ENCODE measurements at regions not wholly inside any gene's neighbourhood (a gene's known extent, or its start where the extent isn't known, plus 50 kb on each side); places are given as distances from the start of the nearest gene placed in this dataset.

DNA sequence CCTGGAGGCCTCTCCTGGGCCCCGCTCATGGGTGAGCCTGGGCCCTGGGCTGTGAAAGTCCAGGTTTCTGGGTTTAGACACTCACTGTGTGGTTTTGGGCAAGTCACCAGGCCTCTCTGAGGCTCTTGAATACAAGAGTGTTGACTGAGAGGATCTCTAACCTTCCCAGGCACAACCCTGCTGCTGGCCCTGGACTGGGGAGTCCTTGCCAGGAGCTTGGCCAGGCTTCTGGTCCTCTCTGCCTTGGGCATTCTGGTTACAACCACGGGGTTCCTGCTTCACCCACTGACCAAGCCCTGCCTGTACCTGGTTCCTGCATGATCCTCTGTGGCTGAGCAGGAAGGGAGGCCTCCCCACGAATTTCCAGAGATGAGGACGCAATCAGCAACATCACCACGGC is 63.6 kb upstream of the COL13A1 start:
- H3K27ac ChIP-seq: no peak overlapping the region
- no peak for DNase-seq (ENCODE audit: low read depth, low spot score)

DNA sequence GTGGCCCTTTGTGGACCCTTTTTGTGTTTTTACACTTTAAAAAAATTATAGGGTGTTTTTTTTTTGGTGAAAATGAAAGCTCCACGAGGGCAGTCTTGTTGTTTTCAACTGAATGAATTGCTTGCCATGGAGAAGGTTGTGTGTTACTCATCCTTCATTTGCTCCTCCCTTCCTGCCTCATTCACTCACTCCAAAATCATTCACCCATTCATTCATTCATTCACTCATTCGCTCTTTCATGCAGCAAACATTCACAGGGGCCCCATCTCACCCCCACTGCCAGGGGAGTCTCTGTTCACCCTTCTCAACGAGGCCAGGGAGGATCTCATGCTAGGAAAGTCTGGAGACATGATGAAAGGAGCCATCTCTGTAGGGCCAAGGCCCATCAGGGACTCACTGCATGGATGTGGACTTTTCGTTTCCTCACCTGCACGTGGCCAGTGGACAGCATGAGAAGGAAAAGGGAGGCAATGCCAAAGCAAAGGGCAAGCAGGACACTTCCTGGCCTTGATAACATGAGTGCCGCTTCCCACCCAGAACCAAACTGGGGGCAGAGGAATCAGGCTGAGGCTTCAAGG is 62.8 kb upstream of the COL13A1 start:
- DNase-seq (ENCODE audit: low read depth, low spot score): no peak

DNA sequence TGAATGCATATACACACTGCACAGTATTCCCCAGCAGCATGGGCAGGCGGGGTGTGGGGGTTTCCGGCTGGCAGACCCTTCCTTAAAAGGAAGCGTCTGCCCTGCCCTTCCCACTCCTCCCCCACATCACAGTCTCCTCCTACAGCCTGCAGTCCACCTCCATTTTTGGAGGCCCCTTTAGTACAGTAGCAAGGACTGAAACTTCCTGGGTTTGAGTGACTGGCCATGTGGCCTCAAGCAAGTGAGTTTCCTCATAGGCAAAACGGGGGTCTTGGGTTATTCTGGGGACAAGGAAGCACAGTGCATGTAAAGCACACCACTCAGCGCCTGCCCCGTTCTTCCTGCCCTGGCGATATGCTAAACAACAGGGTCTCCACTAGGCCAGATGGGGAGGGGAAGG is 62.1 kb upstream of the COL13A1 start:
- no peak for DNase-seq (ENCODE audit: low read depth, low spot score)
- no peak overlapping the region for H3K27ac ChIP-seq

More for the DNA sequence above, 62.8 kb upstream of the COL13A1 start:
- H3K27ac ChIP-seq: no peak overlapping the region

DNA sequence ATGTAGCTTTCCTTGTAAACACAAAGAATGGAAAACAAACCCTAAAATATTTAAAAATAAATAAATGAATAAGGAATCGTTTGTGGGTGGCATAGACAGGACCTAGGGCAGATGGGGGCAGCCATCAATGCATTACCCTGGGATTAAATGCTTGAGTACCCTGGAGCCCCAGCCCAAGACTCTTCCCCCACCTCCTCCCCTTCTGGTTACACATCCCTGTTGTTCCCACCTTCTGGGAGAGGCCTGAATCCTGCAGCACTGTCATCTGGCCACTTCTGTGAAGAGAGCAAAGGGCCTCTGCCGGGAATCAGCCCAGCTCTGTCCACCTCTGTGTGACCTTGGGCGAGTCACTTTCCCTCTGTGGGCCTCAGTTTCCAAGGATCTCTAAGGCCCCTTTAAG is 61.6 kb upstream of the COL13A1 start:
- DNase-seq (ENCODE audit: low read depth, low spot score): no peak
- no peak overlapping the region for H3K27ac ChIP-seq

DNA sequence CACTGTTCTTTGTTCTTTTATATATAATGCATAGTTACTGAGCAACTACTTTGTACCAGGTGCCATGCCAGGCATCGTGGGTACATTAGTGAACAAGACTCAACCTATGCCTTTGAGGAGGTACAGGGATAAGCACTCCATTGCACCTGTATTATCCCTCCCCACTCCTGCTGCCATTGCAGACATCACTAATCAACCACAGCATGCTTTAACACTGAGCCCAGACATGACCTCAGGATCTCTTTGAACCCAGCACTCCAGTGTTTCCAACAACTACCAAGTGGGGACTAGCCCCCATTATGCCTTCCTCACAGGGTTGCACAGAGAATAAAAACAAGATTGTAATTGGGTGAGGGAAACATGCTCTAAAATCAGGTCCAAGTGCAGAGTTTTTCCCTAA is 60.5 kb upstream of the COL13A1 start:
- H3K27ac ChIP-seq: no peak overlapping the region
- no peak for DNase-seq (ENCODE audit: low read depth, low spot score)

DNA sequence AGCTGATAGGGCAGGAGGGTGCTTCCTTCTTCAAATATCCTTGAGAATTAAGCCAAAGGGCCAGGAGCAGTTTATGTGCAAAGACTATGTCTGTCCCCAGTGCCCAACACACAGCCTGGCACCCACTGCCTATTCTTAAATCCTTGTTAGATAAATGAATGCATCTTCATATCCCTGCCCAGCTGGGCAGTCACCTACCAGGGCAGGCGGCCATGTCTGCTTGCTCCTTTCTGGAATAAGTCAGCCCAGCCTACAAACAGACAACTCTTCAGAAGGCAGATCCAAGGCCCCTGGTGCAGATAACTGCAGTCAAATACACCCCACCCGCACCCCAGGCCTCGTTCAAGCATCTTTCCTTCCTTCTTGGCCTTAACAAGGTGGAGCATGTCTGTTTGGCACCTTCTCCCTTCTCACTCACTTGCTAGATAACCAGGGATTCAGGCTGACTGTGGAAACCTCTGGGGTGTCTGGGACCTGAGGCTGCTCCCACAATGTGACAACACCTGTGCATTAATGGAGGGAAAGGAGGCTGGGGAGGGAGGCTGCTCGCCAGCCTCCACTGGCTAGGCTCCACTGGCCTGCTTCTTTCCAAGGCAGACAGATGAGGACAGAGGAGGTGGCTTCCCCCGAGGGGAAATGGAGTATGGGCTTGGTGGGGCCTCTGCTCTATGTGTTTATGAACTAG is 59.9 kb upstream of the COL13A1 start:
- DNase-seq (ENCODE audit: low read depth, low spot score): no peak
- H3K27ac ChIP-seq: no peak overlapping the region

DNA sequence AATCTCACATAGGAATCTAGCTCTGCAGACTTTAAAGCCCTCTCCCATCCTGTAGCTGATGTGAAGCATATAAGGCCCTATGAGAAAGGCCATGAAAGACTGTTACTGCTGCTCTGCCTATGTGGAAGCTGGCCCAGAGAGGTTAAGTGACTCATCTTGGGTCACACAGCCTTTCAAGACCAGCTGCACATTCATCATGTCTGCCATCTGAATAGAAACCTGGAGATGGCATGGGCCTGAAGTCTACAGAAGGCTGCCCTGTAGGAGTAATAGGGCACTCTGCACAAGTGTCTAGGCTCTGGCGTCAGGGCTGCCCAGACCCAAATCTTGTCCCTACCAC is 59.4 kb upstream of the COL13A1 start:
- no peak for DNase-seq (ENCODE audit: low read depth, low spot score)
- H3K27ac ChIP-seq: no peak overlapping the region

DNA sequence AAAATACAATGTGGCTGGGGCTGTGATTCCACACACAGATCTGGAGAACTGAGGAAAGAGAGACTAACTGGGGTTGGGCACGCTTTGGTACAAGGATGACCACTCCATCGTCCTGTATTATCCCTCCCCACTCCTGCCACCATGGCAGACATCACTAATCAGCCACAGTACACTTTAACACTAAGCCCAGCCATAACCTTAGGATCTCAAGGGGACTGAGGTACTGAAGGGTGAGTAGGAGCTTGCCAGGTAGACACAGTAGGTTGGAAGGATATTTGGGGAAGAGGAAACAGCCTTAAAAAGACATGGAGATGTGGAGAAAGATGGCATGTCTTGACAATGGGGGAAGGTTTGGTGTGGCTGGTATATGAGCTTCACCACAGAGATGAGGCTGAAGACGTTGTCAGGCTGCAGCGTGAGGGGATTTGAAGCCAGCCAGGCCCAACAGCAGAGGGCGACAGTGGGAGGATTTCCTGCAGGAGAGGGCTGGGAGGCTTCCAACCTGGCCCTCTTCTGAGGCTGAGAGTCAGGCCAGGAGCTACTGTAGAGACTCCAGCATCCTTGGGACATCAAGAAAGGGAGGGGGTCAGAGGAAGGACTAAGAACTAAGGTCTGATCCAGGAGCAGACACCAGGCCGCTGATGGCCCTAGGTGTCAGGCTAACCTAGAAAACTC is 58.6 kb upstream of the COL13A1 start:
- no peak for DNase-seq (ENCODE audit: low read depth, low spot score)
- no peak overlapping the region for H3K27ac ChIP-seq

DNA sequence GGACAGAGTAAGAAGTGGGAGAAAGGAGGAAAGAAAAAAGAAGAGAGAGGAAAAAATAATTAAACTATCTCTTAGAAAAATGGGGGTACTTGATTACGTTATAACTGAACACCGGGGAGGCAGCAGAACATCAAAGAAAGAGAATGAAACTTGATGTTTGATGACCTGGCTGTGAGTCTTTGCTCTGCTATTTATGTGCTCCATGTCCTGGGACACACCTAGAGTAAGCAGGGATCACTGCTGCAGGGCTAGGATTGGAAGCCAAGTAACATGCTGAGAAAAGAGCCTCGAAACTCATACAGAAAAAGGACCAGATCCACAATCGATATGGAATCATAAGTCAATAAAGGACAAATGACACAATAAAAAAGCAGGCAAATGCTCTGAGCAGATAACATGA is 56.7 kb upstream of the COL13A1 start:
- DNase-seq (ENCODE audit: low read depth, low spot score): no peak
- no peak overlapping the region for H3K27ac ChIP-seq

DNA sequence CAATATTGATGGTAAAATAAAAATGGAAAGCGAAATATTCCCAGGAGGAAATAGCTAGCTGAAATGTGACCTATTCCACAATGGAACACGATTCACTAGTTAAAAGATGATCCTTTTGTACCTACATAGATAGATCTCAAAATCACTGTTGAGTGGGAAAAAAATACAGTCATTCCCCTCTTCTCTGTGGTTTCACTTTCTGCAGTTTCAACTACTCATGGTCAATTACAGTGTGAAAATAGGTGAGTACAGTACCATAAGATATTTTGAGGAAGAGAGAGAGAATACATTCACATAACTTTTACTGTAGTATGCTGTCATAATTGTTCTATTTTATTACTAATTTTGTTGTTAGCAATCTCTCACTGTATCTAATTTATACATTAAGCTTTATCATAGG is 56.0 kb upstream of the COL13A1 start:
- no peak overlapping the region for H3K27ac ChIP-seq
- no peak for DNase-seq (ENCODE audit: low read depth, low spot score)

DNA sequence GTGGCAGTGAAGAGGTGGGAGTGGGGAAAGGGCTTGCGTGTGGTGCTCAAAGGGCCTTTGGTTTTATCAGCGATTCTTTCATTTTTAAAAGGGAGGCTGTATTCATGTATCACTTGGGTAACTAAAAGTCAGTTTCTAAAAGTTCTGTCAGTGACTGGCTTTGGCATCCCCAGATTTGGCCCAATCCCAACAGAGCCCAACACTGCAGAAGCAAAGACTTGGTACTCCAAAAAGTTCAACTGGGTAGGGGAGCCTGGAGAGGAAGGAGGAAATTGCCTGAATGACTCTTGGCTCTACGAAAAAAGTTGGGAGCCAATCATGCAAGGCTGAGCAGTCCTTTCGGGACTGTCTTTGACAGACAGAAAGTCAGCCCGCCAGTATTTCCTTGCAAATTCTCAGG is 54.5 kb upstream of the COL13A1 start:
- no peak for DNase-seq (ENCODE audit: low read depth, low spot score)
- no peak overlapping the region for H3K27ac ChIP-seq

DNA sequence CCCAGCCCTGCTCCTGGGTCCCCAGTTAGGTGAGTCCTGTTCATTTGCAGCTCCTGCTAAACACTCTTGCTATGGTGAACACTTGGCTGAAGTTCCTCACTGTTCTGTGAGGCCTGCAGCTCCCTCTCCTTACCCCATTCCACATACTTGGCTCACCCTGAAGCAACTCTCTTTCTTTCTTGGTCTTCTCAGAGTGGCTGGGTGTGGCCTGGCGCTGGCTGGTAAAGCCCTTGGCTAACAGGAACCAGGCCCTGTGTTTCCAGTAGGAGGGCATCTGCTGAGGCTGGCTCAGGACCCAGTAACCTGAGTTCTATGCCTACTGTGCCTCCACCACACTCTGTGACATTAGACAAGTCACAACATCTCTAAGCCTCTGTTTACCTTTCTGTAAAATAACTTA is 53.1 kb upstream of the COL13A1 start:
- DNase-seq (ENCODE audit: low read depth, low spot score): no peak
- H3K27ac ChIP-seq: no peak overlapping the region

DNA sequence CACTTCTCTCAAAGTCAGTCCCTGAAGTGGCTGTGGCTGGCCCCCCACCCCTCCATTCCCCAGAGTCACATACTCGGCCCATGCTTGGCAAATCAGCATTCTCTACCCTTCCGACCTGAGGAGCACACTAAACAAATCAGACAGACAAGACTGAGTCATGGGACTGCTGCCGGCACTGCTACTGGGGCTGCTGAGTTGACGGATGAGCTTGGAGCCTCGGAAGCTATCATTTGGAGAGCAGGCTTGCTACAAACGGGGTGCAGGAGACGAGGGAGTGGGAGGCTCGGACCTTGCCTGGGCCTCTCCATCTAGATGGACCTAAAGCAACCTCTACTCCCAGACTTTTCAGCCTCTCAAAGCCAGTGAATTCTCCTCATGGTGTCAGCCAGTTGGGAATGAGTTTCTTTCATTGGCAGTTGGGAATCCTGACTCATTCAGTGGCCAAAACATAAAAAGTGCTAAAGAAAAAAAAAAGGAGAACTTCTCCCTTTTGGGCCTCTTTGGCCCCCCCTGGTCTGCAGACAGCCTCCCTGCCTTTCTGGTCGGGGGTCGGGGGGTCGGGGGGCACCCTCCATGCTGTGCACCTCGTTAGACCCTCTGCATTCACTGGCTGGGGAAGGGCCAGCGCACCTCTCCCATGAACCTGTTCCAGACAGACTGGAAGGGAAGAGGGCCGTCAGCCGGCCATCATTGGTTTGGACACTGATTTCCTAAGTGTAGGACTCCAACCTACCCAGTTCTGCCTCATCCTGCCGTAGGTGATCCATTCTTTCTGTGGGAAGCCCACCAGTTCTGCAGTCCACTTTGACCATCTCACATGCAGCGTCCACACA is 52.3 kb upstream of the COL13A1 start:
- DNase-seq (ENCODE audit: low read depth, low spot score): no peak
- no peak overlapping the region for H3K27ac ChIP-seq

DNA sequence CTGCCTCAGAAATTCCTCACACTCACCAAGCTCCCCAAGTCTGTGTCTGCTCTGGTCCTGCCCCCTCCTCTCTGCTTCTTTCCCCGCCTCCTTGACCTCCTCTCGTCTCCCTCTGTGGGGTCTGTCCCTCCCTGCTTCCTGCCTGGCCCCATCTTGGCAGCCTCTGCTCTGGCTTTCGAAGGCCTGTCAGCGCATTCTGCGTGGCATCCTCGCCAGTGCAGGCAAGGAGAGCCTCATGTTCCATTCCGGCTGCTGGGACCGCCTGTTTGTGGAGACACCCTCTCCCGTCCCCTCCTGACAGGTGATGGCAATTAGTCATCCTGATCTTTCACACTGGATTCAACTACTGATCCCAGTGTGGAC is 51.7 kb upstream of the COL13A1 start:
- no peak overlapping the region for H3K27ac ChIP-seq
- DNase-seq (ENCODE audit: low read depth, low spot score): no peak

DNA sequence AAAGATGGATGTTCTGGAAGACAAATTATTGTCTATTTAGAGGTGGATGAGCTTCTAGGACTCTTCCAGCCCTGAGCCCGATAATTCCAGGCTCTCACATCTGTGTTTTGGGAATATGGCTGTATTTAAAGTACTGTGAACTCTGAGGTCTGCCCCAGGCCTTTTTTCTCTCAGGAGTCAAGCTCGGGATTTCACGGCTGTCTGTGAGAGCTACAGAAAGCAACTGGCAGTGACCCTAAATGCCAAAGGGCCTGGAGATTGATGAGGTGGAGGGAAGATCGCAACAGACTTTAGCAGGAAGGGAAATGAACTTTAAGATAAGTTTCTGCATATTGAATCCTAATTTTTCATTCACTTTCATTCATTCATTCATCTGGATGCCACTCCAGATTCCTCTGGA is 51.0 kb upstream of the COL13A1 start:
- no peak overlapping the region for H3K27ac ChIP-seq
- no peak for DNase-seq (ENCODE audit: low read depth, low spot score)

DNA sequence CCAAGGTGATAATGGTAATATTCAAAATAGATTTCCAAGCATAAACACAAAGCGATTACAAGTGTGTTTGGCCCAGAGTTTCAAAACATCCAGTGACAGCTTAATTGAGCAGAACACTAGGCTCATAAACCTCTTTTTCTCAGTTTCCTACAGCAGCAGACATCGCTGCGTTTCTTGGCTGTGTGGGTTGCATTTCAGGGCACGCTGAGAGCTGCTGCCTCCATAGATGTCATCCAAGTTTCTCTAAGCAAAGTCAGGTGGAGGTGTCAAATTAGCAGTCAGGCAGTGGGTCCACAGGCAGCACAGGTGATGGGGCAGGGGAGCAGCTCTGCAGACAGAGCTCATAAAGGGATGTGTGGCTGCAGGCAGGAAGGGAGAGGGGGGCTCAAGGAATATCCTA is 50.5 kb upstream of the COL13A1 start:
- no peak overlapping the region for H3K27ac ChIP-seq
- no peak for DNase-seq (ENCODE audit: low read depth, low spot score)
